ENCODE measurements at regions not wholly inside any gene's neighbourhood (a gene's known extent, or its start where the extent isn't known, plus 50 kb on each side); places are given as distances from the start of the nearest gene placed in this dataset.

- TF ChIP-seq ZFP3 (CRISPR knock-in tag; IDR thresholded peaks at IDR 0.05) (no peak), ISL1 (CRISPR knock-in tag; IDR thresholded peaks at IDR 0.05) (no peak), RARB (CRISPR knock-in tag; IDR thresholded peaks at IDR 0.05) (no peak), ESRRG (CRISPR knock-in tag; IDR thresholded peaks at IDR 0.05) (no peak), BACH2 (CRISPR knock-in tag; IDR thresholded peaks at IDR 0.05; ENCODE audit: borderline replicate concordance) (no peak), ZNF8 (CRISPR knock-in tag; IDR thresholded peaks at IDR 0.05) (no peak), ZNF70 (CRISPR knock-in tag; IDR thresholded peaks at IDR 0.05) (no peak), ZFP30 (CRISPR knock-in tag; IDR thresholded peaks at IDR 0.05) (no peak), ARNTL (CRISPR knock-in tag; IDR thresholded peaks at IDR 0.05; ENCODE audit: borderline replicate concordance, low read depth) (no peak), ZNF565 (CRISPR knock-in tag; conservative IDR thresholded peaks at IDR 0.05; ENCODE audit: low read depth) (no peak), GLIS3 (CRISPR knock-in tag; IDR thresholded peaks at IDR 0.05) (no peak)
- TF ChIP-seq, protein P1, sequence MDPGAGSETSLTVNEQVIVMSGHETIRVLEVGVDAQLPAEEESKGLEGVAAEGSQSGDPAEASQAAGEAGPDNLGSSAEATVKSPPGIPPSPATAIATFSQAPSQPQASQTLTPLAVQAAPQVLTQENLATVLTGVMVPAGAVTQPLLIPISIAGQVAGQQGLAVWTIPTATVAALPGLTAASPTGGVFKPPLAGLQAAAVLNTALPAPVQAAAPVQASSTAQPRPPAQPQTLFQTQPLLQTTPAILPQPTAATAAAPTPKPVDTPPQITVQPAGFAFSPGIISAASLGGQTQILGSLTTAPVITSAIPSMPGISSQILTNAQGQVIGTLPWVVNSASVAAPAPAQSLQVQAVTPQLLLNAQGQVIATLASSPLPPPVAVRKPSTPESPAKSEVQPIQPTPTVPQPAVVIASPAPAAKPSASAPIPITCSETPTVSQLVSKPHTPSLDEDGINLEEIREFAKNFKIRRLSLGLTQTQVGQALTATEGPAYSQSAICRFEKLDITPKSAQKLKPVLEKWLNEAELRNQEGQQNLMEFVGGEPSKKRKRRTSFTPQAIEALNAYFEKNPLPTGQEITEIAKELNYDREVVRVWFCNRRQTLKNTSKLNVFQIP (CRISPR knock-in tag; IDR thresholded peaks at IDR 0.05; ENCODE audit: borderline replicate concordance, low read depth) = no peak
Observed at GRCh38 chr2:175476374-175476773, 294.9 kb upstream of the ATP5MC3 start (continued).

DNA sequence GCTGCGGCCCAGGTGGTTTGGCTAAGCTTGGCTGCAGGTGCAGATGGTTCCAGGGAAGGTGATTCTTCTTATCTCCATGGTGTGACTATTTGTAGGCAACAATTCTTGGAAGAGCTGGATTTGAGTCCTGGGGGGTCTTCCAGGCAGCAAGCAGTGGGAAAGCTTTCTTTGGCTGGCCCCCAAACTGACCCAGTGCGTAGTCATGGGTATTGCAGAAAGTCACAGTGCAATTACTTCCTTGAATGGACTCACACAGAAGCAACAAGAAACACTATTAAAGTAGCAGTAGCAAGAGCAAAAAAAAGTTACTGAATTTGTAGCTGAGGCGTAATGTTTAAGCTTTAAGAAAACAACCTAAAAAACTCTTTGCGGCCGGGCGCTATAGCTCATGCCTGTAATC is 293.6 kb upstream of the ATP5MC3 start:
- no peak for ATAC-seq
- TF ChIP-seq ZFP3 (CRISPR knock-in tag; IDR thresholded peaks at IDR 0.05) (no peak), PATZ1 (CRISPR knock-in tag; IDR thresholded peaks at IDR 0.05; ENCODE audit: borderline replicate concordance) (no peak), ISL1 (CRISPR knock-in tag; IDR thresholded peaks at IDR 0.05) (no peak), ZNF70 (CRISPR knock-in tag; IDR thresholded peaks at IDR 0.05) (no peak), OSR1 (CRISPR knock-in tag; IDR thresholded peaks at IDR 0.05) (no peak), ZFP30 (CRISPR knock-in tag; IDR thresholded peaks at IDR 0.05) (no peak), TCF4 (CRISPR knock-in tag; IDR thresholded peaks at IDR 0.05; ENCODE audit: borderline replicate concordance) (no peak), CREB5 (CRISPR knock-in tag; IDR thresholded peaks at IDR 0.05; ENCODE audit: low read depth) (no peak), BACH2 (CRISPR knock-in tag; IDR thresholded peaks at IDR 0.05; ENCODE audit: borderline replicate concordance) (no peak), ZC3H10 (CRISPR knock-in tag; IDR thresholded peaks at IDR 0.05) (no peak), ZNF565 (CRISPR knock-in tag; conservative IDR thresholded peaks at IDR 0.05; ENCODE audit: low read depth) (no peak), TSHZ2 (CRISPR knock-in tag; IDR thresholded peaks at IDR 0.05) (no peak), TOX (CRISPR knock-in tag; IDR thresholded peaks at IDR 0.05; ENCODE audit: borderline replicate concordance) (no peak), GLIS3 (CRISPR knock-in tag; IDR thresholded peaks at IDR 0.05) (no peak)
- TF ChIP-seq, protein P2, sequence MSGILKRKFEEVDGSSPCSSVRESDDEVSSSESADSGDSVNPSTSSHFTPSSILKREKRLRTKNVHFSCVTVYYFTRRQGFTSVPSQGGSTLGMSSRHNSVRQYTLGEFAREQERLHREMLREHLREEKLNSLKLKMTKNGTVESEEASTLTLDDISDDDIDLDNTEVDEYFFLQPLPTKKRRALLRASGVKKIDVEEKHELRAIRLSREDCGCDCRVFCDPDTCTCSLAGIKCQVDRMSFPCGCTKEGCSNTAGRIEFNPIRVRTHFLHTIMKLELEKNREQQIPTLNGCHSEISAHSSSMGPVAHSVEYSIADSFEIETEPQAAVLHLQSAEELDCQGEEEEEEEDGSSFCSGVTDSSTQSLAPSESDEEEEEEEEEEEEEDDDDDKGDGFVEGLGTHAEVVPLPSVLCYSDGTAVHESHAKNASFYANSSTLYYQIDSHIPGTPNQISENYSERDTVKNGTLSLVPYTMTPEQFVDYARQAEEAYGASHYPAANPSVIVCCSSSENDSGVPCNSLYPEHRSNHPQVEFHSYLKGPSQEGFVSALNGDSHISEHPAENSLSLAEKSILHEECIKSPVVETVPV (CRISPR knock-in tag; IDR thresholded peaks at IDR 0.05) = no peak

GRCh38 chr2:175468431-175469098 is 287.1 kb upstream of the ATP5MC3 start:
- ATAC-seq = no peak
- TF ChIP-seq TSHZ2 (CRISPR knock-in tag; IDR thresholded peaks at IDR 0.05) = no peak
- no peak for TF ChIP-seq PATZ1 (CRISPR knock-in tag; IDR thresholded peaks at IDR 0.05; ENCODE audit: borderline replicate concordance)
- TF ChIP-seq ZNF565 (CRISPR knock-in tag; conservative IDR thresholded peaks at IDR 0.05; ENCODE audit: low read depth) = no peak
- TF ChIP-seq ZC3H10 (CRISPR knock-in tag; IDR thresholded peaks at IDR 0.05) = no peak
- no peak for TF ChIP-seq RARB (CRISPR knock-in tag; IDR thresholded peaks at IDR 0.05)
- TF ChIP-seq BACH2 (CRISPR knock-in tag; IDR thresholded peaks at IDR 0.05; ENCODE audit: borderline replicate concordance) = no peak
- no peak for TF ChIP-seq CREB5 (CRISPR knock-in tag; IDR thresholded peaks at IDR 0.05; ENCODE audit: low read depth)
- no peak for TF ChIP-seq CSDC2 (CRISPR knock-in tag; IDR thresholded peaks at IDR 0.05)
